K562 (cell line): ENCODE measurements at regions not wholly inside any gene's neighbourhood (a gene's known extent, or its start where the extent isn't known, plus 50 kb on each side); places are given as distances from the start of the nearest gene placed in this dataset.

Experiments
- ATAC-seq: fragments of 200-7000 bp; cut with Tn5 transposase; 3 replicates; pipeline ENCODE4 v1.9.1; 2020; ENCODE audit warnings: moderate library complexity
- BruUV-seq: library from RNA; stranded (reverse); fragments of 400-500 nt; replicated peaks from 2 replicates; lab custom pipeline; 2021; lab: Mats Ljungman, UMichigan
- CTCF ChIA-PET: fragments of 300-600 bp; formaldehyde crosslinking; extraction: SDS; loops from one replicate; lab custom pipeline; 2021; ENCODE audit warnings: low intra/inter-chr PET ratio; lab: Yijun Ruan, JAX
- POLR2A ChIA-PET: fragments of 300-600, 350-650 bp; sonication (Branson Sonifier 250); formaldehyde crosslinking; extraction: SDS; loops from one replicate; lab custom pipeline; 2021; ENCODE audit warnings: antibody characterized with exemption, inconsistent platforms; lab: Yijun Ruan, JAX
- DNase-seq, 4 experiments: peaks; one replicate each; pipeline versions ENCODE4 v3.0.0 to v3.0.0-alpha.2; 2011 to 2018; ENCODE audit warnings: low spot score in 3 of 4, mixed read lengths in 3 of 4; ENCODE audit errors: extremely low read depth in 1 of 4
- FAIRE-seq: peaks from 2 replicates; lab custom pipeline; 2011; peaks lifted over from hg19 to GRCh38; lab: Jason Lieb, UNC
- H2AFZ ChIP-seq: 2 replicates; pipeline ENCODE4 v1.6.0; 2011; ENCODE audit warnings: low read depth, low read length, control low read depth, inconsistent platforms
- H3K27ac ChIP-seq: fragments of 200-600 bp; 3 replicates; pipeline ENCODE4 v1.8.0; 2011; ENCODE audit warnings: low read depth, mild to moderate bottlenecking, control low read depth, inconsistent platforms, low read length, moderate library complexity, mixed read lengths; ENCODE audit errors: extremely low read depth
- H3K27me3 ChIP-seq, 2 experiments: fragments of 300-600 bp in 1 of 2; 2 replicates in 1 of 2; 3 replicates in 1 of 2; pipeline versions ENCODE4 v1.6.0 to v1.8.0; 2011; ENCODE audit warnings: inconsistent platforms in 2 of 2, low read length in 2 of 2, mild to moderate bottlenecking in 1 of 2, mixed read lengths in 1 of 2, moderate library complexity in 1 of 2; ENCODE audit not compliant: control insufficient read depth in 2 of 2, insufficient read depth in 2 of 2
- H3K36me3 ChIP-seq: fragments of 300-600 bp; 3 replicates; pipeline ENCODE4 v1.8.0; 2011; ENCODE audit warnings: mild to moderate bottlenecking, low read length, inconsistent platforms; ENCODE audit not compliant: control insufficient read depth, insufficient read depth
- H3K4me1 ChIP-seq, 2 experiments: fragments of 200-600 bp in 1 of 2; replicated peaks in 1 of 2; 2 replicates in 1 of 2; 3 replicates in 1 of 2; pipeline versions ENCODE4 v1.5.1 to v1.8.0; 2011; ENCODE audit warnings: inconsistent platforms in 2 of 2, low read length in 2 of 2, mild to moderate bottlenecking in 1 of 2, mixed read lengths in 1 of 2, moderate library complexity in 1 of 2; ENCODE audit not compliant: control insufficient read depth in 2 of 2, insufficient read depth in 2 of 2
- H3K4me2 ChIP-seq: 2 replicates; pipeline ENCODE4 v1.6.1; 2011; ENCODE audit warnings: low read length, control low read depth, inconsistent platforms, mixed read lengths; ENCODE audit not compliant: insufficient read depth
- H3K4me3 ChIP-seq: fragments of 200-600 bp; sonication (generic), shearing (Covaris generic); 2 replicates; pipeline ENCODE4 v1.5.1; 2016; ENCODE audit warnings: control low read depth, inconsistent platforms
- H3K79me2 ChIP-seq: fragments of 200-600 bp; 3 replicates; pipeline ENCODE4 v1.8.0; 2011; ENCODE audit warnings: low read length, inconsistent platforms; ENCODE audit not compliant: control insufficient read depth, insufficient read depth
- H3K9ac ChIP-seq, 2 experiments: 2 replicates each; pipeline versions ENCODE4 v1.6.0 to v1.6.1; 2011; ENCODE audit warnings: low read depth in 2 of 2, low read length in 2 of 2, control low read depth in 1 of 2, inconsistent platforms in 1 of 2, mild to moderate bottlenecking in 1 of 2, mixed read lengths in 1 of 2; ENCODE audit not compliant: insufficient read depth in 1 of 2
- H3K9me1 ChIP-seq: one replicate; pipeline ENCODE4 v1.6.0; 2011; ENCODE audit warnings: inconsistent platforms, mild to moderate bottlenecking, low read length, moderate library complexity; ENCODE audit not compliant: control insufficient read depth, insufficient read depth
- H3K9me3 ChIP-seq: replicated peaks from 2 replicates; pipeline ENCODE4 v1.5.1; 2011; ENCODE audit warnings: low read depth, low read length, inconsistent platforms; ENCODE audit not compliant: control insufficient read depth, insufficient read depth
- H4K20me1 ChIP-seq: replicated peaks from 2 replicates; pipeline ENCODE4 v1.6.1; 2011; ENCODE audit warnings: low read length, inconsistent platforms, mixed read lengths; ENCODE audit not compliant: control insufficient read depth, insufficient read depth
- ATF1 ChIP-seq, 2 experiments: fragments of 450-650 bp in 1 of 2; IDR thresholded peaks; 2 replicates each; pipeline ENCODE4 v1.6.1; 2016; ENCODE audit warnings: missing compliant biosample characterization in 1 of 2, missing genetic modification characterization in 1 of 2
- BRD9 ChIP-seq: fragments of 450-650 bp; IDR thresholded peaks from 2 replicates; pipeline ENCODE4 v1.6.1; 2018; ENCODE audit warnings: low read depth; ENCODE audit not compliant: partially characterized antibody
- CBFB ChIP-seq: sonication (generic); formaldehyde crosslinking; IDR thresholded peaks from 2 replicates; pipeline ENCODE4 v1.4.0; 2020; ENCODE audit warnings: mild to moderate bottlenecking, missing genetic modification reagents
- FIP1L1 ChIP-seq: fragments of 200-400 bp; formaldehyde crosslinking; IDR thresholded peaks from 2 replicates; pipeline ENCODE4 v1.6.1; 2018; ENCODE audit warnings: mild to moderate bottlenecking, low read depth, low read length; ENCODE audit not compliant: poor library complexity, severe bottlenecking
- GATAD2A ChIP-seq: fragments of 450-650 bp; IDR thresholded peaks from 2 replicates; pipeline ENCODE4 v1.6.1; 2017
- HINFP ChIP-seq: fragments of 450-650 bp; conservative IDR thresholded peaks from 2 replicates; pipeline ENCODE4 v1.6.1; 2016; ENCODE audit warnings: missing genetic modification characterization, low read depth, mild to moderate bottlenecking, control low read depth, missing compliant biosample characterization
- HNRNPH1 ChIP-seq: fragments of 200-400 bp; formaldehyde crosslinking; optimal IDR thresholded peaks from 2 replicates; pipeline ENCODE3; 2017; ENCODE audit warnings: low read depth, mild to moderate bottlenecking, low read length, moderate library complexity
- KDM4B ChIP-seq, 2 experiments: fragments of 450-650 bp in 1 of 2; sonication (generic) in 1 of 2; IDR thresholded peaks; 2 replicates each; pipeline ENCODE4 v1.6.1; 2016 to 2017; ENCODE audit warnings: borderline replicate concordance in 2 of 2, antibody characterized with exemption in 1 of 2, low read depth in 1 of 2, mild to moderate bottlenecking in 1 of 2
- MBD1 ChIP-seq: fragments of 250-450 bp; sonication (Bioruptor Pico); IDR thresholded peaks from 2 replicates; pipeline ENCODE4 v1.8.0; 2022; ENCODE audit warnings: inconsistent platforms
- NFXL1 ChIP-seq: fragments of 450-650 bp; formaldehyde crosslinking; IDR thresholded peaks from 2 replicates; pipeline ENCODE4 v1.4.0; 2021; ENCODE audit warnings: mild to moderate bottlenecking
- NR2C1 ChIP-seq, 2 experiments: fragments of 450-650 bp; IDR thresholded peaks; 2 replicates each; pipeline ENCODE4 v1.6.1; 2017; ENCODE audit warnings: mild to moderate bottlenecking in 2 of 2, antibody characterized with exemption in 1 of 2, inconsistent platforms in 1 of 2, missing compliant biosample characterization in 1 of 2, missing genetic modification characterization in 1 of 2
- NR3C1 ChIP-seq: sonication (generic); formaldehyde crosslinking; IDR thresholded peaks from 2 replicates; pipeline ENCODE4 v1.8.1; 2022; ENCODE audit warnings: missing genetic modification reagents
- PHB ChIP-seq: fragments of 250-450 bp; sonication (Bioruptor Pico); IDR thresholded peaks from 2 replicates; pipeline ENCODE4 v1.5.0; 2021
- PYGO2 ChIP-seq: fragments of 450-650 bp; IDR thresholded peaks from 2 replicates; pipeline ENCODE4 v1.6.1; 2016; ENCODE audit warnings: mild to moderate bottlenecking, missing genetic modification characterization, moderate library complexity, missing compliant biosample characterization
- RBM14 ChIP-seq: fragments of 200-400 bp; formaldehyde crosslinking; IDR thresholded peaks from 2 replicates; pipeline ENCODE4 v1.6.1; 2018; ENCODE audit warnings: low read depth, mild to moderate bottlenecking, low read length, moderate library complexity, borderline replicate concordance; ENCODE audit not compliant: insufficient read depth
- SIRT6 ChIP-seq: IDR thresholded peaks from one replicate; pipeline ENCODE4 v1.6.1; 2012; ENCODE audit warnings: low read depth, mild to moderate bottlenecking, control low read depth, inconsistent platforms, low read length, moderate library complexity
- ZNF3 ChIP-seq: fragments of 250-450 bp; sonication (Bioruptor Pico); IDR thresholded peaks from 2 replicates; pipeline ENCODE4 v1.5.0; 2021; ENCODE audit warnings: mild to moderate bottlenecking, moderate library complexity
- ZNF79 ChIP-seq: fragments of 250-450 bp; sonication (Bioruptor Pico); IDR thresholded peaks from 2 replicates; pipeline ENCODE4 v1.4.0; 2020; ENCODE audit warnings: low read depth, mild to moderate bottlenecking, moderate library complexity
- WGBS: fragments of 100-300 bp; shearing (Covaris generic); methylation state at CpG from one replicate; pipeline ENCODE4 v1.1.6; 2016; ENCODE audit warnings: low coverage, mixed read lengths; ENCODE audit not compliant: insufficient coverage; ENCODE audit errors: missing lambda C conversion rate; 5-methylcytosine and 5-hydroxymethylcytosine counted together
- in situ Hi-C: fragments of 300-500 bp; cut with MboI; formaldehyde crosslinking; loops from 4 replicates; pipeline ENCODE4 v1.15.0; 2018; ENCODE audit warnings: inconsistent platforms, mixed read lengths
- intact Hi-C: fragments of 100-400 bp; cut with micrococcal nuclease; formaldehyde crosslinking; loops from 2 replicates; pipeline ENCODE4 v1.14.2; 2022

GRCh38 chr9:75709698-75710097 is 180.8 kb upstream of the PCSK5 start:
- H3K4me1 ChIP-seq: no peaks in the 10 kb centered on the region
- no peaks in the 10 kb centered on the region for H3K9me3 ChIP-seq
- no peak overlapping the region for H3K4me3 ChIP-seq
- intact Hi-C loops: no loop called here
- no peaks in the 10 kb centered on the region for H3K36me3 ChIP-seq
- no peak for ATAC-seq
- no peak overlapping the region for H3K9ac ChIP-seq
- H3K4me2 ChIP-seq: no peak overlapping the region
- no peaks in the 10 kb centered on the region for H3K79me2 ChIP-seq
- no peak overlapping the region for H2AFZ ChIP-seq
- H3K27me3 ChIP-seq: no peaks in the 10 kb centered on the region
- POLR2A ChIA-PET: no interaction called here
- WGBS: 0% methylated on average over 1 of the region's 2 CpGs
- CTCF ChIA-PET: no interaction called here
- no TSS peak for BruUV-seq
- no peak overlapping the region for H3K27ac ChIP-seq
- no peaks in the 10 kb centered on the region for H4K20me1 ChIP-seq
- H3K9me1 ChIP-seq: no peaks in the 10 kb centered on the region
- DNase-seq: no peak
- in situ Hi-C loops: no loop called here
- no peak for FAIRE-seq
- TF ChIP-seq BRD9 (no peak), PYGO2 (tag) (no peak), ATF1 (CRISPR knock-in tag; IDR thresholded peaks at IDR 0.05) (no peak), ATF1 (tag; IDR thresholded peaks at IDR 0.05) (no peak), HNRNPH1 (no peak), HINFP (tag) (no peak), NFXL1 (CRISPR knock-in tag) (no peak), RBM14 (no peak), NR3C1 (CRISPR knock-in tag) (no peak), GATAD2A (no peak), ZNF79 (no peak), KDM4B (IDR thresholded peaks at IDR 0.05; ENCODE audit: borderline replicate concordance in 2 of 2, low read depth in 1 of 2) (no peak), MBD1 (CRISPR knock-in tag) (no peak), ZNF3 (CRISPR knock-in tag) (no peak), NR2C1 (IDR thresholded peaks at IDR 0.05) (no peak), NR2C1 (tag; IDR thresholded peaks at IDR 0.05) (no peak), PHB (CRISPR knock-in tag) (no peak), SIRT6 (no peak), CBFB (no peak), FIP1L1 (no peak)
